Smooth muscle cell (in vitro differentiated cells): ENCODE measurements at regions not wholly inside any gene's neighbourhood (a gene's known extent, or its start where the extent isn't known, plus 50 kb on each side); places are given as distances from the start of the nearest gene placed in this dataset.
"Not testable (repeated sequence)": the region's sequence is repeated elsewhere in the genome, so short reads cannot be mapped to it uniquely, and the experiment has no call there.

ENCODE experiments used
- DNase-seq: peaks from one replicate; lab custom pipeline; 2025; ENCODE audit not compliant: unreplicated experiment; lab: John Stamatoyannopoulos, UW
- H2AFZ ChIP-seq: fragments of 200-600 bp; sonication (generic); 2 replicates; pipeline ENCODE4 v1.6.0; 2016; ENCODE audit warnings: antibody characterized with exemption, low read depth, mild to moderate bottlenecking
- H3F3A ChIP-seq: fragments of 200-600 bp; sonication (generic); 2 replicates; pipeline ENCODE4 v1.6.0; 2017; ENCODE audit warnings: antibody characterized with exemption, low read depth
- H3K27ac ChIP-seq: fragments of 200-600 bp; sonication (generic); 2 replicates; pipeline ENCODE4 v1.5.1; 2016; ENCODE audit warnings: low read depth, mild to moderate bottlenecking
- H3K27me3 ChIP-seq: fragments of 200-600 bp; sonication (generic); 2 replicates; pipeline ENCODE4 v1.6.1; 2016; ENCODE audit warnings: low read depth, mild to moderate bottlenecking
- H3K36me3 ChIP-seq: fragments of 200-600 bp; sonication (generic); 2 replicates; pipeline ENCODE4 v1.5.1; 2016; ENCODE audit warnings: low read depth
- H3K4me1 ChIP-seq: fragments of 200-600 bp; sonication (generic); 2 replicates; pipeline ENCODE4 v1.5.1; 2016; ENCODE audit warnings: low read depth
- H3K4me2 ChIP-seq: fragments of 200-600 bp; sonication (generic); 2 replicates; pipeline ENCODE4 v1.6.0; 2016; ENCODE audit warnings: mild to moderate bottlenecking
- H3K4me3 ChIP-seq: fragments of 200-600 bp; sonication (generic); 2 replicates; pipeline ENCODE4 v1.5.1; 2016; ENCODE audit warnings: mild to moderate bottlenecking
- H3K79me2 ChIP-seq: fragments of 200-600 bp; sonication (generic); 2 replicates; pipeline ENCODE4 v1.6.0; 2016; ENCODE audit warnings: low read depth, mild to moderate bottlenecking
- H3K9ac ChIP-seq: fragments of 200-600 bp; sonication (generic); 2 replicates; pipeline ENCODE4 v1.6.0; 2016; ENCODE audit warnings: low read depth
- H3K9me3 ChIP-seq: fragments of 200-600 bp; sonication (generic); replicated peaks from 2 replicates; pipeline ENCODE4 v1.5.1; 2016; ENCODE audit warnings: low read depth
- H4K20me1 ChIP-seq: fragments of 200-600 bp; sonication (generic); 2 replicates; pipeline ENCODE4 v1.6.0; 2016; ENCODE audit warnings: low read depth
- WGBS: methylation state at CpG from one replicate; pipeline ENCODE4 v1.1.7; 2016; ENCODE audit warnings: low lambda C conversion rate; 5-methylcytosine and 5-hydroxymethylcytosine counted together
- TF ChIP-seq, protein P1 (sequence below): fragments of 200-600 bp; sonication (generic); IDR thresholded peaks from 2 replicates; pipeline ENCODE4 v1.5.1; 2017; ENCODE audit warnings: borderline replicate concordance, mild to moderate bottlenecking, antibody characterized with exemption; ENCODE audit not compliant: insufficient read depth, poor library complexity, severe bottlenecking

DNA sequence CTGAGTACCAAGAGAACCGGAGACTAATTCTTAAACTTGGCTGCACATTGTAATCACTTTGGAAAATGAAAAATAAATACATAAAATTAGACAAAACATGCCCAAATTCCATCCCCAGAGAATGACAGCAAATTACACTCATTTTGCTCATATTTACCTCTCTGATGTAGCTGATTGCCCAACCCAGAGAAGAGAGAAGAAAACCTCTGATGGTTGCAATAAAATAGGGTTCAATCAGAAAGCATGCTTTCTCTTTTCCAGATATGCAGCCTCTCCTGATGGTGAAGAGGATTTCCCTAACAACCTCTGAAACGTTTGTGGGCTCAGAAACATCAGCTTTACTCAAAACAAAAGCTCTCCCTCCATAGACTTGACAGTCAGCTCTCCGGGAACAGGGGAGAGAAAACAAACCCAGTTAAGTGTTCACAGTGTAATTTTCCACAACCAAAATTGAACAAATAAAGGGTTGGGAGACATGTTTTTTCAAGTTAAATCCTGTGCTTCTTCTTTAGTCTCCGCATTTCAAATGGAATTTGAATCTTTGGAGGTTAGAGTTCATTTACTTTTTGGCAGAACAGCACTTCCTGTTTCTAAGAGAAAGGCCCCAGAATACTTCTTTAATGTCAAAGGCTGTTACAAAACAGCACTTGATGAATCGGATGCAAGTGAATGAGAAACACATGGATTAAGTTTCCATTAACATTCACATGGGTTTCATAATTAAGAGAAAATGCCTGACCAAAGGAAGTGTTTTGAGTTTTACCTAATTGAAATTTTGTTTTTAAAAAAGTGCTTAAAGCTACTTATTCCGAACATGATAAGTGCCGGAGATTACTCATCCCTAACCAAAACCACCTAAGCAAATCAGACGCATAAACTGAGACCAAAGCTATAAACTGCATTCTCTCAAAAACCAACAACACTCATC lies 570.1 kb upstream of the SYT4 start:
- H3K27ac ChIP-seq, result peak overlapping the region; percentile 36
- H3K27me3 ChIP-seq, result no peaks in the 10 kb centered on the region
- no peak overlapping the region for H3K9ac ChIP-seq
- H3K79me2 ChIP-seq, result no peaks in the 10 kb centered on the region
- peak overlapping the region; percentile 47 for H3K4me2 ChIP-seq
- H4K20me1 ChIP-seq, result no peaks in the 10 kb centered on the region
- TF ChIP-seq, protein P1, sequence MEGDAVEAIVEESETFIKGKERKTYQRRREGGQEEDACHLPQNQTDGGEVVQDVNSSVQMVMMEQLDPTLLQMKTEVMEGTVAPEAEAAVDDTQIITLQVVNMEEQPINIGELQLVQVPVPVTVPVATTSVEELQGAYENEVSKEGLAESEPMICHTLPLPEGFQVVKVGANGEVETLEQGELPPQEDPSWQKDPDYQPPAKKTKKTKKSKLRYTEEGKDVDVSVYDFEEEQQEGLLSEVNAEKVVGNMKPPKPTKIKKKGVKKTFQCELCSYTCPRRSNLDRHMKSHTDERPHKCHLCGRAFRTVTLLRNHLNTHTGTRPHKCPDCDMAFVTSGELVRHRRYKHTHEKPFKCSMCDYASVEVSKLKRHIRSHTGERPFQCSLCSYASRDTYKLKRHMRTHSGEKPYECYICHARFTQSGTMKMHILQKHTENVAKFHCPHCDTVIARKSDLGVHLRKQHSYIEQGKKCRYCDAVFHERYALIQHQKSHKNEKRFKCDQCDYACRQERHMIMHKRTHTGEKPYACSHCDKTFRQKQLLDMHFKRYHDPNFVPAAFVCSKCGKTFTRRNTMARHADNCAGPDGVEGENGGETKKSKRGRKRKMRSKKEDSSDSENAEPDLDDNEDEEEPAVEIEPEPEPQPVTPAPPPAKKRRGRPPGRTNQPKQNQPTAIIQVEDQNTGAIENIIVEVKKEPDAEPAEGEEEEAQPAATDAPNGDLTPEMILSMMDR, result no peak
- H3K4me3 ChIP-seq, result no peak overlapping the region
- 34% methylated on average over 8 of the region's 8 CpGs for WGBS
- peak overlapping the region; percentile 90 for H2AFZ ChIP-seq
- H3F3A ChIP-seq, result no peaks in the 10 kb centered on the region
- DNase-seq, result no peak
- H3K36me3 ChIP-seq, result no peaks in the 10 kb centered on the region
- H3K4me1 ChIP-seq, result peaks cover 19% of the 10 kb centered on the region
- no peaks in the 10 kb centered on the region for H3K9me3 ChIP-seq

DNA sequence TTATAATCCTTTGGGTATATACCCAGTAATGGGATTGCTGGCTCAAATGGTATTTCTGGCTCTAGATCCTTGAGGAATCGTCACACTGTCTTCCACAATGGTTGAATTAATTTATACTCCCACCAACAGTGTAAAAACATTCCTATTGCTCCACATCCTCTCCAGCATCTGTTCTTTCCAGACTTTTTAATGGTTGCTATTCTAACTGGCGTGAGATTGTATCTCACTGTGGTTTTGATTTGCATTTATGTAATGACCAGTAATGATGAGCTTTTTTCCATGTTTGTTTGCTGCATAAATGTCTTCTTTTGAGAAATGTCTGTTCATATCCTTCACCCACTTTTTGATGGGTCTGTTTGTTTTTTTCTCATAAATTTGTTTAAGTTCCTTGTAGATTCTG lies 572.5 kb upstream of the SYT4 start:
- 94% methylated on average over 2 of the region's 2 CpGs for WGBS
- H3K36me3 ChIP-seq, H3K9me3 ChIP-seq, H3K9ac ChIP-seq, H3K4me2 ChIP-seq, H2AFZ ChIP-seq, H4K20me1 ChIP-seq, H3K27me3 ChIP-seq, H3K79me2 ChIP-seq, H3K27ac ChIP-seq, H3F3A ChIP-seq, H3K4me3 ChIP-seq, DNase-seq: not testable (repeated sequence)
- H3K4me1 ChIP-seq, result peaks cover 19% of the 10 kb centered on the region

- Histone ChIP-seq H3K4me1 (no peaks in the 10 kb centered on the region), H3K79me2 (no peaks in the 10 kb centered on the region), H4K20me1 (no peaks in the 10 kb centered on the region), H3K36me3 (no peaks in the 10 kb centered on the region), H3F3A (no peaks in the 10 kb centered on the region), H3K27ac (no peak overlapping the region), H3K4me2 (no peak overlapping the region), H3K9me3 (no peaks in the 10 kb centered on the region), H3K27me3 (no peaks in the 10 kb centered on the region), H2AFZ (no peak overlapping the region), H3K9ac (no peak overlapping the region), H3K4me3 (no peak overlapping the region)
- TF ChIP-seq, protein P1, result no peak
- DNase-seq, result no peak
- 70% methylated on average over 2 of the region's 2 CpGs for WGBS
Observed at GRCh38 chr18:43855376-43855775, 578.1 kb upstream of the SYT4 start.

GRCh38 chr18:43863180-43863579 lies 585.9 kb upstream of the SYT4 start:
- Histone ChIP-seq H3F3A (no peaks in the 10 kb centered on the region), H3K36me3 (no peaks in the 10 kb centered on the region), H3K4me2 (no peak overlapping the region), H3K4me1 (no peaks in the 10 kb centered on the region), H3K4me3 (no peak overlapping the region), H3K9ac (no peak overlapping the region), H3K27ac (no peak overlapping the region), H2AFZ (no peak overlapping the region), H3K79me2 (no peaks in the 10 kb centered on the region), H3K9me3 (no peaks in the 10 kb centered on the region), H3K27me3 (no peaks in the 10 kb centered on the region), H4K20me1 (no peaks in the 10 kb centered on the region)
- DNase-seq, result no peak
- 90% methylated on average over 1 of the region's 1 CpG for WGBS
- TF ChIP-seq, protein P1, result no peak
